ENCODE measurements at regions not wholly inside any gene's neighbourhood (a gene's known extent, or its start where the extent isn't known, plus 50 kb on each side); places are given as distances from the start of the nearest gene placed in this dataset.

DNA sequence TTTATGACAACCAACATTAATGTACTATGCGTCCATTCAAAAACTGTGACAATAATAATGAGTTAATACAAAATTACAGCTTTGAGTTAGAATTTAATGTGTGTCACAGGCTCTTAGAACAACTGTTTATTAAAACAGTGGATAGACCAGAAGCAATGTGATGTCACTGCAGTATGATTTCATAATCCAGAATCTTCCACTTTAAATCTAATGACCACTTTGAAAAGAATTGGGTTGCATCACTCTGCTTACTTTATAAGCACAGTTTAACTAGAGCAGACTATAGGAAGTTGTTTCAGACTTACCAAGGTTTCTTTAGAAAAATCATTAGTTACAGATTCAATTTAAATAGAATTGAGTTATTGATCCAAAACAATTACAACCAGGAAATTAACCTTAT is 758.5 kb downstream of the KCTD8 start:
- TF ChIP-seq CTCF (IDR thresholded peaks at IDR 0.05), result no peak
- TF ChIP-seq POLR2A (IDR thresholded peaks at IDR 0.05), result no peak
- no peak for TF ChIP-seq POLR2AphosphoS5 (IDR thresholded peaks at IDR 0.05)
